Esophagus muscularis mucosa (tissue), 3 donors: ENCODE measurements at regions not wholly inside any gene's neighbourhood (a gene's known extent, or its start where the extent isn't known, plus 50 kb on each side); places are given as distances from the start of the nearest gene placed in this dataset.

Experiments used
- POLR2A ChIP-seq: fragments of 450-650 bp; IDR thresholded peaks from one replicate; pipeline ENCODE4 v1.6.1; 2017; ENCODE audit warnings: antibody characterized with exemption, moderate library complexity, mild to moderate bottlenecking, low read depth
- POLR2AphosphoS5 ChIP-seq, 2 donors: sonication (generic); formaldehyde crosslinking; IDR thresholded peaks; one replicate each; pipeline ENCODE4 v1.6.1; 2017; ENCODE audit warnings: antibody characterized with exemption in 2 of 2
- TF ChIP-seq, protein P1 (sequence below), 3 experiments: fragments of 200-600 bp in 2 of 3; fragments of 450-650 bp in 1 of 3; sonication (generic) in 2 of 3; IDR thresholded peaks; one replicate each; pipeline ENCODE4 v1.5.1; 2017 to 2019; ENCODE audit warnings: antibody characterized with exemption in 3 of 3, mild to moderate bottlenecking in 2 of 3, moderate library complexity in 1 of 3

DNA sequence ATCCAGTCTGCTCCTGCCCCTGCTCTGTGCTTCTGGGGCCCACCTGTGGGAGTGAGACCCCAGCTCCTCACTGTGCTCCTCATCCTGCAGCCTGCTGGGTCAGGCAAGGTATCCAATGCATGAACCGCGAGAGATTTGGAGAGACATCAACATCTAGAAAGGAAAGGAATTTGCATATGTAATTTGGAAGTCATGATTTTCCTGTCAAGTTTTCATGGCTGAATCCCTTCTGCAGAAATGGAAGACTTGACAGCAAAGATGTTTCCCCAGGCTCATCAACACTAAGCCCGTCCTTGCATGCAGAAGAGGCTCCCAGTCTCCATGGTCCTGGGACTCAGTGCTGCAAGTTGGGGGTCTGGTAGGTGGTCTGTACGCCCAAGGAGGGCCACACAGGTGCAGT, 176.9 kb upstream of the GRB10 start:
- TF ChIP-seq, protein P1, sequence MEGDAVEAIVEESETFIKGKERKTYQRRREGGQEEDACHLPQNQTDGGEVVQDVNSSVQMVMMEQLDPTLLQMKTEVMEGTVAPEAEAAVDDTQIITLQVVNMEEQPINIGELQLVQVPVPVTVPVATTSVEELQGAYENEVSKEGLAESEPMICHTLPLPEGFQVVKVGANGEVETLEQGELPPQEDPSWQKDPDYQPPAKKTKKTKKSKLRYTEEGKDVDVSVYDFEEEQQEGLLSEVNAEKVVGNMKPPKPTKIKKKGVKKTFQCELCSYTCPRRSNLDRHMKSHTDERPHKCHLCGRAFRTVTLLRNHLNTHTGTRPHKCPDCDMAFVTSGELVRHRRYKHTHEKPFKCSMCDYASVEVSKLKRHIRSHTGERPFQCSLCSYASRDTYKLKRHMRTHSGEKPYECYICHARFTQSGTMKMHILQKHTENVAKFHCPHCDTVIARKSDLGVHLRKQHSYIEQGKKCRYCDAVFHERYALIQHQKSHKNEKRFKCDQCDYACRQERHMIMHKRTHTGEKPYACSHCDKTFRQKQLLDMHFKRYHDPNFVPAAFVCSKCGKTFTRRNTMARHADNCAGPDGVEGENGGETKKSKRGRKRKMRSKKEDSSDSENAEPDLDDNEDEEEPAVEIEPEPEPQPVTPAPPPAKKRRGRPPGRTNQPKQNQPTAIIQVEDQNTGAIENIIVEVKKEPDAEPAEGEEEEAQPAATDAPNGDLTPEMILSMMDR (IDR thresholded peaks at IDR 0.05): no peak
- TF ChIP-seq POLR2A: no peak
- TF ChIP-seq POLR2AphosphoS5 (IDR thresholded peaks at IDR 0.05): no peak
